GM23338 (cell line): ENCODE measurements at regions not wholly inside any gene's neighbourhood (a gene's known extent, or its start where the extent isn't known, plus 50 kb on each side); places are given as distances from the start of the nearest gene placed in this dataset.

Source experiments
- CREB1 ChIP-seq: fragments of 250-450 bp; sonication (Bioruptor Pico); IDR thresholded peaks from 2 replicates; pipeline ENCODE4 v1.5.0; 2020; ENCODE audit warnings: low read depth, mild to moderate bottlenecking, moderate library complexity
- CTCF ChIP-seq, 2 experiments: fragments of 200-600 bp in 1 of 2; sonication (generic) in 1 of 2; conservative IDR thresholded peaks; 2 replicates each; pipeline versions ENCODE4 v1.5.1 to v1.6.1; 2016 to 2017; ENCODE audit warnings: antibody characterized with exemption in 2 of 2, low read depth in 2 of 2, mild to moderate bottlenecking in 2 of 2, moderate library complexity in 1 of 2
- EZH2 ChIP-seq: fragments of 200-600 bp; sonication (generic); IDR thresholded peaks from one replicate; pipeline ENCODE4 v1.8.0; 2017; ENCODE audit warnings: antibody characterized with exemption, mild to moderate bottlenecking, low read depth; ENCODE audit not compliant: unreplicated experiment
- EZH2phosphoT487 ChIP-seq: fragments of 200-600 bp; sonication (generic); IDR thresholded peaks from one replicate; pipeline ENCODE4 v1.8.1; 2018; ENCODE audit warnings: antibody characterized with exemption; ENCODE audit not compliant: unreplicated experiment
- JUNB ChIP-seq: IDR thresholded peaks from one replicate; pipeline ENCODE4 v1.6.1; 2016; ENCODE audit warnings: antibody characterized with exemption; ENCODE audit not compliant: unreplicated experiment
- NANOG ChIP-seq: IDR thresholded peaks from 2 replicates; pipeline ENCODE4 v1.6.1; 2016; ENCODE audit warnings: antibody characterized with exemption, borderline replicate concordance
- POLR2AphosphoS5 ChIP-seq: IDR thresholded peaks from 2 replicates; pipeline ENCODE4 v1.6.1; 2016; ENCODE audit warnings: antibody characterized with exemption, low read depth
- REST ChIP-seq: IDR thresholded peaks from one replicate; pipeline ENCODE4 v1.6.1; 2018; ENCODE audit warnings: antibody characterized with exemption; ENCODE audit not compliant: unreplicated experiment
- STAT1 ChIP-seq: IDR thresholded peaks from one replicate; pipeline ENCODE4 v1.6.1; 2016; ENCODE audit warnings: antibody characterized with exemption; ENCODE audit not compliant: unreplicated experiment
- ZNF114 ChIP-seq: fragments of 250-450 bp; sonication (Bioruptor Pico); IDR thresholded peaks from 2 replicates; pipeline ENCODE4 v1.5.0; 2020; ENCODE audit warnings: mild to moderate bottlenecking, moderate library complexity
- ZNF331 ChIP-seq: fragments of 250-450 bp; sonication (Bioruptor Pico); IDR thresholded peaks from 2 replicates; pipeline ENCODE4 v1.5.0; 2020; ENCODE audit warnings: low read depth, mild to moderate bottlenecking, moderate library complexity

- TF ChIP-seq REST: no peak
- no peak for TF ChIP-seq CTCF (conservative IDR thresholded peaks at IDR 0.05; ENCODE audit: low read depth in 2 of 2)
- no peak for TF ChIP-seq EZH2
- no peak for TF ChIP-seq EZH2phosphoT487
- TF ChIP-seq POLR2AphosphoS5: no peak
- TF ChIP-seq CREB1 (CRISPR knock-in tag): no peak
- TF ChIP-seq JUNB: no peak
- TF ChIP-seq NANOG: no peak
- no peak for TF ChIP-seq ZNF114
- TF ChIP-seq STAT1: no peak
- no peak for TF ChIP-seq ZNF331 (CRISPR knock-in tag)
Observed at GRCh38 chr4:155079871-155080270, 128.6 kb upstream of the NPY2R start.
